Fibroblast of upper back skin (primary cell): ENCODE measurements at regions not wholly inside any gene's neighbourhood (a gene's known extent, or its start where the extent isn't known, plus 50 kb on each side); places are given as distances from the start of the nearest gene placed in this dataset.
"Not testable (repeated sequence)": the region's sequence is repeated elsewhere in the genome, so short reads cannot be mapped to it uniquely, and the experiment has no call there.

Source experiments
- DNase-seq: peaks from one replicate; pipeline ENCODE4 v3.0.0-alpha.2; 2013

DNA sequence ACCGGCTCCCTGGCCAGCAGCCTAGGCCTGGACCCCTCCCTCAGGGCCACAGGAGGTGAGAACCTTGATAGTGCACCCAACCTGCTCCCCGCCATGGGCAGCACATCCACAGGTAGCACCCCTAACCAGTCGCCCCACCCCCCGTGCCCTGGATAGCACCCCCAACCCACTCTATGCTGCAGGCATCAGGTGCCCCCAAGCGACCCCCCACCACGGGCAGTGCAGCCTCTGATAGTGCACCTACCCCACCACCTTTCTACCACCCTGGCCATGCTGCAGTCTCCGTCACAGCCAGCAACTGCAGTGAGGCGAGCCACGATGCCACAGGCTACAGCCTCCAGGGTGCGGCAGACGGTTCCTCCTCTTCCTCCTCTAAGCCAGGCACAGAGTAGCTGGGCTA lies 55.6 kb downstream of the SOWAHC start:
- DNase-seq = no peak

DNA sequence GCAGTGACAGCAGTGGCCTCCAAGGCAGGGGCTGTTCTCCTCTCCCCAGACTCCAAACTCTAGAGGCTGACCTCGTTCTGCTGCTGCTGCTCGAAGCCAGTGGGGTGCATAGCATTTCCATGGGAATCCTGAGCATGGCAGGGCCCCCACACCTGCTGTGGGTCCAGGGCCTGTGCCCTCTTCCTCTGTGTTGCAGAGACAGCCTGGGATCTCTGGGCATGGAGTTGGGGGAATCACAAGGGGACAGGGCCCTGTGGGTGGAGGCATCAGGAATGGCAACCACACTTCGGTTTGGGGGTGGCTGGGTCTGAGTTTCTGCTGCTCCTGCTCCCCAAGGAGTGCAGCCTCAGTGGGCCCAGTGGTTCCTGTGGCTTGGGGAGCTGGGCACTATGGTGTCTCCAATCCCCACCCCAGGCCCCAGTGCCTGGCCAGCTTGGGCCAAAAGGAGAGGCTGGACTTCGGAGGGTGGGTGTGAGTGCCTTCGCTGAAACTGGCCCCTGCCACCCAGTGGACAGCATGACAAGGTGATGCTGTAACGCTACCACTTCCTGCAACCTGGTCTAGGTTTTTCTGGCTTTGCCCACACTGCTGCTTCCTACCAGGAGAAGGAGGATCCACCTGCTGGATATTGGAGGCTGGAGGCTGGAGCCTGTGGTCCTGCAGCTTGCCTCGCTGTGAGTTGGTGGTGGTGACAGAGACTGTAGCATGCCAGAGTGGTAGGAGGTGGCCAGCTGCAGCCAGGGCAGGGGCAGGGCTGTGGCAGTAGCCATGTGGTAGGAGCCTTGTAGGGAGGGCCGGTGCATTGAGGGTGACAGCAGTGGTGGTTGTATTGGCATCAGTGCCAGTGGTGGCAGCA lies 56.6 kb downstream of the SOWAHC start:
- no peak for DNase-seq

DNA sequence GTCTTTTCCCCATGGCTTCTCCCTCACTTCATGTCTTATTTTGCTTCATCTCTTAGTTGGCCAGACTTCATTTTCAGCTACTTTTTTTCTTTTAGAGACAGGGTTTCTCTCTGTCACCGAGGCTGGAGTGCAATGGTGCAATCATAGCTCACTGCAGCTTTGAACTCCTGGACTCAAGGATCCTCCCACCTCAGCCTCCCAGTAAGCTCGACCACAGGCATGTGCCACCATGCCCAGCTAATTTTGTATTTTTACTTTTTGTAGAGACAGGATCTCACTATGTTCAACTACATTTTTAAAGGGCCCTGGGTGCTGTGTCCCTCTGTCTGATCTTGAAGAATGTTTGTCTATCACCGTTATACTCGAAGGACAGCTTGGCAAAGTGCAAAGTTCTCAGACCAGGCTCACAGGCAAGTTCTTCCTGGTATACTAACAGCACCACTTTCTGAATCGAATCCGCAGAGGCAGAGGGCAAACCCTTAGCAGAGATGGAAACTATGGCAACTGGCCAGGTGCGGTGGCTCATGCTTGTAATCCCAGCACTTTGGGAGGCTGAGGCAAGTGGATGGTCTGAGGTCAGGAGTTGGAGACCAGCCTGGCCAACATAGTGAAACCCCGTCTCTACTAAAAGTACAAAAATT lies 60.9 kb downstream of the SOWAHC start:
- DNase-seq = no peak

DNA sequence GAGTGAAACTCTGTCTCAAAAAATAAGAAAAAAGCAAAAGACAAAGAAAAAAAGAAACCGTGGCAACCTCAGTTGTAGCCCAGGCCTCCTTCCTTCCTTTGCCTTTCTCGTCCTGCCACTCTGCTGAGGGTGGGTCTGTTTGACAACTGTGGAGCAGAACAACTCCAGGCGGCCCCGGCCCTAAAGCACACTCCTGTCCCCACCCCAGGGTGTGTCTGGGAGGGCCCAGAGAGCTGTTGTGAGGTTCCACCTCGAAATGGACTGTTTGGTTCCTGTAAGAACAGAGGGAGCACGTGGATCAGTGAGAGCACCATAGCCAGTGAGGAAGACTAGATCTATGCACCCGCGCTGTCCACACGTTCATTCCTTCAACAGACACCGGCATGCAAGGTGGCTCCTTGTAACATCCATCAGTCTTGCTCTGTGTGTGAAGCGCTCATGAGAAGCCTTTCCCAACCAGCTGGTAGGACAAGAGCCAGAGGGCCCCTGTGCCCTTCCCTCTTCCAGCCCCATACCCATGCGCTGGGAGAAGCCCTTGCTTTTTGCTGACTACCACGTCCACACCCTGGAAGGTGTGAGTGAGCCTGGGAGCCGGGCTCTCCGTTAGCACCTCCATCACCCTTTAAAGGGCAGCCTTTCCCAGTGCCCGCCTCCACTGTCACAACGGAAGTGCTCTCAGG lies 61.6 kb downstream of the SOWAHC start:
- no peak for DNase-seq

DNA sequence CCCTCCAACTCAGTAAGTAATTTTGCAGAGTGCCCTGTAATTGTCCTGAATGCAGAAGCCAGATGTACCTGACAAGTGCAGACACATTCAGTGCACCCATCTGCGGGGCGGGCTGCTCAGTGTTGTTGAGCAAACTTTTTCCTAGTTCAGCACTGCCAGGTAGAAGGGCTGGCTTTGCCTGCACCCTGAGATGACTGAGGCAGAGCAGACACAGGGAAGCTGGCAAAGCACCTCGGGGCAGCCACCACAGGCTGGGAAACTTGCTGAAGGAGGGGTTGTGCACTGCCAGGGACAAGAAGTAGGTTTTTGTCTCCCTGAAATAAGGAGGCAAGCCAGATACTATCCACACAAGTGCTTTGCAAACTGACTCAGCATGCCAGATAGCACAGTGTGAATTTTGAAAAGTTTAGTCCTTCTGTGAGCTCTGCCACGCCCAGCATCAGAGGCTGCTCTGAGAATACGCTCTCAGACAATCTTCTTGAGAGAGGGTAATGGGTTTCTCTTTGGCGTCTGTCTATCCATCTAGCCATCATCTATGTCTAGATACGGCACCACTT lies 62.3 kb downstream of the SOWAHC start:
- no peak for DNase-seq

DNA sequence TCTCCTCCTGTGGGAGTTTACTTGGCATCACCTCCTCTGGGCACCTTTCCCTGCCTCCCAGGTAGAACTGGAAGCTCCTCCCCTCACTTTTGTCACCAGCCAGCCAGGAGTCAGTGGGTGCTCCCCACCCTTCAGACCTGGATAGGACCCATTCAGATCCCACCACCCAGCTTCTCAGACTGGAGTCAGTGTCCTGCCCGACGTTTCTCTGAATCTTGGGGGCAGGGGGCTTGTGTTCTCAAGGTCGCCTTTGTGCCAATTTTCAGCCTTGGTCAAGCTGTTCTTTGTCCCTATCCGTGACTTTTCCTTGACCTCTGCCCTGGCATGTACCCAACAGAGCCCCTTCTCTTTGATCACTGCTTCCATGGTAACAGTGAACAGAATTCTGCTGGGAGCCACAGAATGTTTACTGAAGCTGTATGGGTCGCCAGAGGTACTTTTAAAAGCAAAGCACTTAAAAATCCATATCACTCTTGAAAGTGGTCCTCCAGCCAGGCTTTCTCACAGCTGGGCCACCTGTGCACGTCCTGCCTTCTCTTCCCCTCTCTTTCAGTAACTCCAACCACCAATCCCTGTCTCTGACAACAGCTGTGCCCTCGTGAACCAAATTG lies 63.1 kb downstream of the SOWAHC start:
- DNase-seq = not testable (repeated sequence)

DNA sequence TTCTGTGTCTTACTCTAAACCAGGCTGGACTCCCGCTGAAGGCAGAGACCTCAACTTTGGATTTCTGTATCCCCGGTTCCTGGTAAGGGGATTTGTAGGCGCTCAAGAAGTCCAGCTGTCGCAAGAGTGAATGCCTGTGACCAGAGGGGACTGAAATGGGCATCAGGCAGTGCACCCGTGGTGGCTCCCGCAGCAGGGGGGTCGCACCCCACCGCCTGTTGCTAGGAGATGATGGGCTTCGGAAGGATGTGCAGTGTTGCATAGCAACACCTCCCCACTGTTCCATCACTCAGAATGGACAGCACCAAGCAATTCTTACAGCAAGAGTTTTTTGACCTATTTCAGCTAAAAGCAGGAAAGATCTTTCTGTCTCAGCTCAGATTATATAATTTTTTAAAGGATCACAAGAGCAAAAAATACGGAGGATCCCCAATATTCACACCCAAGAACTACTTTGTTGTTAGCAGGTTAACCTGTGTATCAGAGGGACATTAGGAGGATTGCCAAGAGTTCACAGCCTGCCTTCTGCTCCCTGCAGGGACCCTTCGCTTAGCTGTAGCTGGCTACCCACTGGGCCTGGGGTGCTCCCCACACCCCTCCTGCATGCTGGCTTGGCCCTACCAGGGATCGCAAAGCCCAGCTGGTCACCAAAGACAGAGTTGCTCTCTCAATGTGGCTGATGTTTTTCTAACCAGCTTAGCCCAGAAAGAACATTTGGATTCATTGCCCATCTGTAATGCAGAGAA lies 63.8 kb downstream of the SOWAHC start:
- DNase-seq = no peak

DNA sequence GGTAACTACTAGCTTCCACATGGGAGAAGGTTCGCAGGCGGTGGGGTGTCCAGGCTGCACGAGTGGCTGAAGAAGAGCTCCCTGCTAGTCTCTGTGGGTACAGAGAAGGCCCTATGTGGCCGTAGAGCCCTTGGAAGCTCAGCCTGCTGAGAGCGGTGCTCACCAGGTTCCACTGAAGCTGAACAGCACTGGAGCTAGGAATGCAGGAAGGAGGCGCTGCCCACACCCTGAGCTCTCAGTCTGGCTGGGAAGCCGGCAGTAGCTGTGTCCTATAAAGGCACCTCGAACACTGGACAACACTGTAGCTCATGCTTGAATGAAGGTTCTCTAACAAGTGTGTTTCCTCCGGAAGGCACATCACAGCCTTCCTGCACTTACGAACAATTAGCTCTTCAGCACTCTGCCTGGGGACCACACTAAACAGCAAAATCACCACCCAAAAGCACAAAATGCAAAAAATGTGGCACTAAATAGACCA lies 64.6 kb downstream of the SOWAHC start:
- not testable (repeated sequence) for DNase-seq

DNA sequence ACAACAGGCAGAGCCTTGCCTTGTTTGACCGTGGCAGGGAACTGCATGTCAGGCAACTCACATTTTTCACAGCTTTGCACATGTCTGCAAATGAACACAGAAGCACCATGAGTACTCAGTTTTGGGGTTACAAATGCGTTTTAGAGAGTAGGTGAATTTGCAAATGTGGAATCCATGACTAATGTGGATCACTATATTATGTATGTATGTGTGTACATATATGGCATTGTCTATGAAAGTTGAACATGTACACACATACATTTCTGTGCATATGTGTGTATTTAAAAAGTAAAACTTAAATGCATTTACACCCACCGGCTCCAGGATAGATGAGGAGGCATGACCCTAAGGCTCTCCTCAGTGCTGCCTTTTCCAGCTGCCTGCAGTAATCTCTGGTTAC lies 65.1 kb downstream of the SOWAHC start:
- DNase-seq = no peak

DNA sequence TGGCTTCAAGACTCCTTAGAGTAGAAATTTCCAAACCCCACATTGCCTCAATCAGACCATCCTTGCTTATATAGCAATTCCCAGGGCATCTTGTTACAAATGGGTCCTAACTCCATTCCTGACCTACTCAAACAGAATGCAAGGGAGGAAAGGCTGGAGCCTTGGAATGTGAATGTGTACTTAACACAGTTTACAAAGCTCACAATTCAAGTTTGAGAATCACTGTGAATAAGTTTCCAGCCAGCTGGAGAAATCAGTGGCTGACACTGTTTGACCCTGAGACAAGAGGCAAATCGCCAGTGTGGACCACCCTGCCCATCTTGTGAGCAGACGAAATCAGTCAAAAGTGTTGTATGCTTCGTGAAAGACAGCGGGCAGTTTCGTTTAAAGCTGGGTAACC lies 65.5 kb downstream of the SOWAHC start:
- no peak for DNase-seq

DNA sequence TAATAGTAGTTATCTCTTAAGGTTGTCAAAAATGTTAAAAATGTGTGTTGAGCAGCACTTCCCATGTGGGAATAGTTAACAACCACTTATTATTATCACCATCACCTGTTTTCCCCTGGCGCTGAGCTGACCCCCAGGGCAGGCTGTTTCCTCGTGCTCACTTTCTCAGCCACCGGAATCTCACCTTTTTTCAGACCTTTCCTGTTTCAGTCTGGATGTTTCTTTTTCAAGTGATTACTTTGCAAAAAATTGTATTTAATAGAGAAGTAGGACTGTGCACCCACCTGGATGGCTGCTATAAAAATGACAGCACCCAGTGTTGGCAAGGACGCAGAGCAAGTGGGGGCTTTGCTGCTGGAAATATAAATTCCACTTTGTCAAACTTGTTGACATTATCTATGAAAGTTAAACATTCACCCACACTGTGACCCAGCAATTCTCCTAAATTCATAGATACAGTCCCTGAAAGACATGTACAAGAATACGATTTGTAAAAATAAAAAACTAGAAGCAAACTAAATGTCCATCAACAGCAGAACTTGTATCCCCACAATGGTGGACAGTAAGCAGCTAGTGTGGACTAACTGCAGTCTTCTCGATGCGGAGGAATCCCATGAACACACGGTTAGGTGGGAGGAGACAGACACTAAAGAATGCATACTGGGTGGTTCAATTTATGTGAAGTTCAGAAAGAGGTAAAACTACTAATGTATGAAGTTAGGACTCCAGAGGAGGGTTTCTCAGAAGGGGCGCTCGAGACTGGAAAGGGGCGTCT lies 66.5 kb downstream of the SOWAHC start:
- DNase-seq = no peak

DNA sequence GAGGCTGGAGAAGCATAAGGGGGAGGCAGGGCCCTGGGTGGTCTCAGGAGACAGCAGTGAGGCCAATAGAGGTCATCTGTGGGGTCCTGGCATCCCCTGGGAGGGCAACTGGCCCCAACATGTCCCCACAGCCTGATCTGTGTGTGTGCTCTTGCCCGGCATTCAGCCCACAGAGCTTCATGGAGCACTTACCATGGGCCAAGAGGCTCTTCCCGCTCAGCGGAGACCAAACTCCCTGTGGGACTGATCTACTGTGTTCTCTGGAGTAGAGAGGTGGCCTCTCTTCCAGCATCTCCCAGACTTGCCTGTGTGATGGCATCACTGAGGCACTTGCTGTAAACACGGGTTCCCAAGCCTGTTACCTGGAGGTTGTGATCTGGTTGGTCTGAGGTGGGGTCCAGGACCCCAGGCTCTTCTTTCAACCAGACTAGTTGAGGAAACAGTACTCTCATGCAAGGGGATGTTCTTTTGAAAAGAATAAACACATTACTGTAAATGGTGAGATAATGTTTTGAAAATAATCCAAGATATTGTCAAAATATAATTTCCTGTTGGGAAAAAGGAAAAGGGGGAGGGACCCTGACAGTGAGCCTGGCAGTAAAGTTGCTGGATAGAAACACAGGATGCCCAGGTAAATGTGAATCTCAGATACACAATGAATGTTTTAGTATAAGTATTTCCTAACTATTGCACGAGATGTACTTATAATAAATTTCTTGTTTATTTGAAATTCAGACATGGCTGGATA lies 67.6 kb downstream of the SOWAHC start:
- DNase-seq = no peak

DNA sequence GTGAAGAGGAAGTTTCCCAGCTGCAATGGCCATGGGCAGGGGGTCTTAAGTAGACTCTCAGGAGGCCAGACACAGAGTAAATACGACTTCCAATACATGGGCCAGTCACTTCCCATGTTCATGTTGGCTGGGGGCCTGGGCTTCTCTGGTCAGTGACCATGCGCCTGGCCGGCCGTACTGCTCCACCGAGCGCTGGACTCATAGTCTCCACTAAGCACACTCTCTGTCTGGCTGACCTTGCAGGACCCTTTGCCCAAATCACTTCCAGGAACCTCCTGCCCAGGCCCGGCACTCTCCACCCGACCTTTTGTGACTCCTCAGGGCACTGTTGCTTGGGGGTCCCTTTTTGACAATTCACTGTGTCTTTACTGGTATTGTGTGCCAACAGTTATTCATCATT lies 69.3 kb downstream of the SOWAHC start:
- DNase-seq = no peak

DNA sequence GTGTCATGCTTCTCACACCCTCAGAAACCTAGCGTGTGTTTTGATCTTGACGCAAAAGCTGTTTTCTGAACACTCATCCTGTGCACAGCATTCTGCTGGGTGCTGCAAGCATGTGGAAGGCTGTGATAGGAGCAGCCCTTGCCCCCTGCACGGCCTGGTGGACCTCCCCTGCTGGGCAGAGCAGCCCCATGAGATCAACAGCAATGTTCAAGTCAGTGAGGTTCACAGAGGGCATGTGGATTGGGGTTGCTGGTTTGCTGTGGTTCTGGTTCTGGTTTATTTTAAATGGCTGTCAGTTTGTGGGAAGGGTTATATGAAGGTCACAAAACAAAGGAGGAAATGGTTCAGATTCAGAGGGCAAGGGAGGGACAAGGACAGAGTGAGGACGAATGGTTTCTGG lies 71.3 kb downstream of the SOWAHC start:
- no peak for DNase-seq

DNA sequence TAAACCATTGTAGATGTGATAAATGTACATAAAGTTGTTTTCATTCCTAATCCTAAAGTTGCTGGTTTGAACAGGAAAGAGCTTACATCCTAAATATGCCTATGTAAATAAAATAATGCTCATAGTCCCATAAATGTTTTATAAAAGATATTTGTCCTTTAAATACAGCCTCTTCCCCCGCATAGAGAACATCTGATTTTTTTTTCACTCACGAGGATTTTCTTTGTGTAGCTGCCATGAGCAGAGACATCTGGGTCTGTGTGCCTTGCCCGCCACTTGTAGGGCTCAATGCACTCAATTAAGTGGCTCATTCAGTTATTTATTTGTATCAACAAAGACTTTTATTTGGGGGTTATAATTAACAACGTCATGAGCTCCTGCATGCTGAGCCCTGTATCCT lies 72.8 kb downstream of the SOWAHC start:
- DNase-seq = no peak

DNA sequence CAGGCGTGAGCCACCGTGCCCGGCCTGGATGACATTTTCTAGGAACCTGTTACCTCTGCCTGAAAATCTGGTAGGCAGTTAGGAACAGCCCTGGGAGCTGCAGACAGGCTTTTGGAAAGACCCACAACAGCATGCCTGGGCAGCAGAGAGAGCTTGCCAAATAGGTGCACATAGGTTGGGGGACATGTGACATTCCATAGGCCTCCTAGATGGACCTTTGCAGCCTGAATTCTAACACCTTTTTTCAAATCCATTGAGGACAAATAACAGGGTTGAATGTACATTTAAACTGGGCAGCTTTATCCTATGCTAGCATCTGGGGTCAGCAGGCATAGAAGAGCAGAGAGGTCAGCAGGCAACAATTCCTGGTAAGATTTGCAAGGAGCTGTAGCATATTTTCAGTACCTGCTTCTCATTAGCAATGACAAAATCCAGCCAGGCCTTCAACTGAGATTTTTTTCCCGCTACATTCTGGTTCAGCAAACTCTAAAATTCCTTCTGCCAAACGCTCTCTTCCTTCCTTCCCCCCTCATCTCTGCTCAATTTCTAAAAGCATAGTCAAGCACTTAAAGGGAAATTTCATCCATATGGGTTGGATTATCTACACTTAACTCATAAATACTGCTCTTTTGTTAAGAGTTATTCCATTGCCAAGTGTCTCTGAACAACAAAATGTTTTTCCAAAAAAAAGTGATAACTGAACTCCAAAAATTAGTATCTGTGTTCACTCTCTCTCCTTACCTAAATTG lies 75.2 kb downstream of the SOWAHC start:
- peak; percentile 40 for DNase-seq

DNA sequence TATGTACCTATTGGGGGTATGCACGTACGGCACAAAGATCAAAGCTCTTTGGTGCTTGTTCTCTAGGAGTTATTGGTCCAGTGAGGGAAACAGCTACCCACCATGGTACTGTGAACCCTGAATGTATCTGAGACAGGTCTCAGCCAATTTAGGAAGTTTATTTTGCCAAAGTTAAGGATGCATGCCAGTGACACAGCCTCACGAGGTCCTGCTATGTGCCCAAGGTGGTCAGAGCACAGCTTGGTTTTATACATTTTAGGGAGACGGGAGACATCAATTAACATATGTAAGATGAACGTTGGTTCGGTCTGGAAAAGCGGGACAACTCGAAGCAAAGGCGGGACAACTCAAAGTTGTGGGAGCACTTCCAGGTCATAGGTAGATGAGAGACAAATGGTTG lies 75.8 kb downstream of the SOWAHC start:
- DNase-seq = no peak

DNA sequence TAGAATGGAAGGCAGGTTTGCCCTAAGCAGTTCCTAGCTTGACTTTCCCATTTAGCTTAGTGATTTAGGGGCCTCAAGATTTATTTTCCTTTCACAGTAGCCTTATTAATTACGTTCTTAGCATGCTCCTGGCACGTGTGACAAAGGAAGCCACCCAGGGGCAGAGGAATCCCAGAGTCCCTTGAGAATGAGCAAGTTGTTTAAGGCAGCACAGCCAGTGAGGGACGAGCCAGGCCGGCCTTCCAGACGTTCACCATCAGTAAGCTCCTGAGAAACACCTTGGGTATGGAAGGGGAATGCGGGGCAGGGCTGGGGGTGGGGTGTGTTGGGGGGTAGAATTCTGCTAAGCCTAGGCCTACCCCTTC lies 76.3 kb downstream of the SOWAHC start:
- DNase-seq = no peak

DNA sequence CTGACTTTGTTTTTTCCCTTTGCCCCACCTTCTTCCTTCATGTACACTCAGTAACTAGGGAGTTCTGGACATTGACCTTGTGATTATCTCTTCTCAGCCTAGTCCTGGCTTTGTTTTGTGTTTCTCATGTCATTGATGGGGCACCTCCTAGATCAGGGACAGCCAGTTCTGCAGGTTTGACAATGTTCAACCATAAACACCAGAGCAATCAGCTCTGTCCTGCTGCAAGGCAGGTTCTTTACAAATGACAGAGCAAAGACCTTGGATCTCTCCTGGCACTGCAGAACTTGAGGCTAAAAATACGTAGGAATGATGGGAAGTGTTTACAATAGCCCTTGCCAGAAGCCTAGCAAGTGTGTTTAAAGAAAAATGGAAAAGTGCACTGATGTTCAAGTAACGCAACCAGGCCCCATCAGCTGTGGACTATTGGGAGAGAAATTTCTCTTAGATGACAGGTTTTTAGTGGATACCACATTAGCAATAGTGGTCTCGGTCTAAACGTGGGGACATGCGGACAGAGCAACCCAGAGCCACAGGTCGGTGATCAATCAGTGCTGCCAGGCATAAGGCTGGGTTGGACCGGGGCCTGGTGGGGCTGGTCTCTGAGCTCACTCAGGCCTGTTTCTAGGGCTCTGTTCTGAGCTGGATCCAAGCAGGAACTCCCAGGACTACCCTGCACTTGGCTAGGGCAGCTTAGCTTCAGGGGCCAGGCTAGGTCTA lies 76.8 kb downstream of the SOWAHC start:
- DNase-seq = no peak
